ENCODE measurements at regions not wholly inside any gene's neighbourhood (a gene's known extent, or its start where the extent isn't known, plus 50 kb on each side); places are given as distances from the start of the nearest gene placed in this dataset.

GRCh38 chr6:125662296-125662695, 87.1 kb upstream of the HEY2 start:
- Histone ChIP-seq H3K14ac (ENCODE audit: insufficient read length) (no peak overlapping the region), H3K4ac (replicated peaks; ENCODE audit: insufficient read length, low read depth, low read length) (no peak overlapping the region), H3K9ac (replicated peaks in 1 of 4; ENCODE audit: extremely low read depth in 1 of 4, low read depth in 3 of 4, low read length in 3 of 4) (no peak overlapping the region), H4K91ac (replicated peaks; ENCODE audit: insufficient read length, low read length) (no peak overlapping the region), H2BK15ac (ENCODE audit: low read length) (no peak overlapping the region), H2BK5ac (ENCODE audit: low read depth, low read length) (no peak overlapping the region), H2AFZ (ENCODE audit: low read length) (no peak overlapping the region), H2BK120ac (replicated peaks; ENCODE audit: low read depth, low read length) (no peak overlapping the region), H2BK12ac (ENCODE audit: low read depth, low read length) (no peak overlapping the region), H3K4me2 (ENCODE audit: insufficient read depth in 1 of 2, low read depth in 2 of 2, low read length in 2 of 2) (no peak overlapping the region), H3K36me3 (ENCODE audit: control insufficient read depth in 2 of 4, insufficient read depth in 4 of 4, low read length in 3 of 4) (no peaks in the 10 kb centered on the region), H2BK20ac (ENCODE audit: low read length) (no peak overlapping the region), H4K5ac (ENCODE audit: insufficient read length, low read depth, low read length) (no peak overlapping the region), H3K9me3 (ENCODE audit: insufficient read depth in 2 of 2, low read depth in 1 of 2, low read length in 1 of 2) (no peaks in the 10 kb centered on the region), H3K23me2 (ENCODE audit: low read depth, low read length) (no peaks in the 10 kb centered on the region), H3K79me2 (ENCODE audit: control insufficient read depth in 1 of 2, insufficient read depth in 2 of 2, low read length in 2 of 2) (no peaks in the 10 kb centered on the region), H3K27me3 (replicated peaks in 1 of 4; ENCODE audit: control insufficient read depth in 3 of 4, extremely low read depth in 1 of 4, insufficient read depth in 3 of 4, low read length in 3 of 4) (no peaks in the 10 kb centered on the region), H4K20me1 (replicated peaks in 1 of 2; ENCODE audit: control insufficient read depth in 1 of 2, insufficient read depth in 2 of 2, low read length in 2 of 2) (no peaks in the 10 kb centered on the region), H2AK5ac (ENCODE audit: low read depth, low read length) (no peak overlapping the region), H3K18ac (ENCODE audit: extremely low read depth, low read length) (no peak overlapping the region), H3K4me3 (ENCODE audit: extremely low read depth in 1 of 4, insufficient read depth in 2 of 4, low read depth in 3 of 4, low read length in 4 of 4) (no peak overlapping the region), H3K4me1 (replicated peaks in 1 of 4; ENCODE audit: control insufficient read depth in 3 of 4, insufficient read depth in 4 of 4, low read length in 3 of 4) (peaks cover 0 to 2% (median 0%) of the 10 kb centered on the region in 4 experiments; a peak in 2 of 7 replicates), H3K27ac (ENCODE audit: low read depth, low read length) (no peak overlapping the region), H3K23ac (ENCODE audit: insufficient read length) (no peak overlapping the region), H4K8ac (ENCODE audit: extremely low read depth, insufficient read depth, low read length) (no peak overlapping the region), H3K56ac (replicated peaks; ENCODE audit: insufficient read length, low read depth, low read length) (no peak overlapping the region), H3K79me1 (ENCODE audit: low read depth, low read length) (no peaks in the 10 kb centered on the region)
- FAIRE-seq (no peak), DNase-seq (ENCODE audit: low read depth in 1 of 2, low spot score in 2 of 2) (no peak)
- ChIA-PET CTCF (ENCODE audit: partially characterized antibody) (interaction anchor here (1.1 to 1.5 kb wide), 3 partner anchors 130 to 351 kb away, joined by 3 to 4 read pairs (median 3); no protein-coding TSS in a partner anchor), POLR2A (ENCODE audit: partially characterized antibody) (interaction anchor here (0.6 to 1.2 kb wide), 2 partner anchors 16 to 118 kb away, joined by 3 read pairs; no protein-coding TSS in a partner anchor)
- WGBS, 2 experiments (ENCODE audit: extremely low coverage in 1 of 2, insufficient coverage in 1 of 2, insufficient read length in 1 of 2, insufficient replicate concordance in 2 of 2, low coverage in 1 of 2, low lambda C conversion rate in 2 of 2, missing lambda C conversion rate in 1 of 2) = 85% methylated on average over 4 of the region's 4 CpGs; no CpG with 5 or more reads in 1 of the 2 experiments
- no peak for TF ChIP-seq CBX8 (IDR thresholded peaks at IDR 0.05; ENCODE audit: borderline replicate concordance, low read depth, low read length)
- TF ChIP-seq CTBP2 (IDR thresholded peaks at IDR 0.05; ENCODE audit: borderline replicate concordance, insufficient read depth, insufficient read length, low read length) = no peak
- TF ChIP-seq SUZ12 (IDR thresholded peaks at IDR 0.05; ENCODE audit: low read length) = no peak
- no peak for TF ChIP-seq SRF (IDR thresholded peaks at IDR 0.05; ENCODE audit: low read depth, low read length)
- no peak for TF ChIP-seq MAFK (IDR thresholded peaks at IDR 0.05; ENCODE audit: low read depth, low read length)
- no peak for TF ChIP-seq CREB1 (IDR thresholded peaks at IDR 0.05)
- no peak for TF ChIP-seq BCL11A (IDR thresholded peaks at IDR 0.05; ENCODE audit: low read depth in 2 of 2, low read length in 2 of 2)
- TF ChIP-seq SP2 (IDR thresholded peaks at IDR 0.05; ENCODE audit: low read length) = no peak
- TF ChIP-seq CHD1 (IDR thresholded peaks at IDR 0.05; ENCODE audit: low read depth, low read length) = no peak

Data from H1 (cell line).